Ovary (tissue), 7 donors: ENCODE measurements at regions not wholly inside any gene's neighbourhood (a gene's known extent, or its start where the extent isn't known, plus 50 kb on each side); places are given as distances from the start of the nearest gene placed in this dataset.

ENCODE experiments used
- DNase-seq, 5 donors: peaks; one replicate each; pipeline ENCODE4 v3.0.0-alpha.2; 2019 to 2020
- H3K27ac ChIP-seq, 2 donors: fragments of 200-600 bp; one replicate each; pipeline versions ENCODE4 v1.5.1 to v1.8.0; 2019 to 2022
- H3K27me3 ChIP-seq: fragments of 200-600 bp; one replicate; pipeline ENCODE4 v1.8.0; 2022
- H3K36me3 ChIP-seq: fragments of 200-600 bp; sonication (generic); one replicate; pipeline ENCODE4 v1.5.1; 2019
- H3K4me1 ChIP-seq: one replicate; pipeline ENCODE4 v1.8.1; 2013; ENCODE audit warnings: mild to moderate bottlenecking, moderate library complexity; ENCODE audit not compliant: insufficient read depth
- H3K4me3 ChIP-seq: fragments of 200-600 bp; sonication (generic); one replicate; pipeline ENCODE4 v1.5.1; 2017
- H3K9me3 ChIP-seq, 2 donors: fragments of 200-600 bp in 1 of 2; sonication (generic) in 1 of 2; one replicate each; pipeline versions ENCODE4 v1.5.1 to v1.8.1; 2013 to 2019; ENCODE audit warnings: mild to moderate bottlenecking in 1 of 2, moderate library complexity in 1 of 2
- CTCF ChIP-seq, 3 donors: fragments of 450-650 bp in 2 of 3; fragments of 200-600 bp in 1 of 3; IDR thresholded peaks; one replicate each; pipeline versions ENCODE4 v1.5.1 to v1.8.0; 2016 to 2022; ENCODE audit warnings: antibody characterized with exemption in 3 of 3, mild to moderate bottlenecking in 1 of 3
- EP300 ChIP-seq: sonication (generic); formaldehyde crosslinking; IDR thresholded peaks from one replicate; pipeline ENCODE4 v1.6.1; 2017; ENCODE audit warnings: antibody characterized with exemption
- POLR2A ChIP-seq: fragments of 450-650 bp; IDR thresholded peaks from one replicate; pipeline ENCODE4 v1.6.1; 2017; ENCODE audit warnings: antibody characterized with exemption, mild to moderate bottlenecking, moderate library complexity
- WGBS, 3 donors: extraction: QIAGEN DNeasy Blood & Tissue Kit in 1 of 3; methylation state at CpG; one replicate each; pipeline versions ENCODE4 v1.1.5 to v1.1.7; 2013 to 2017; 5-methylcytosine and 5-hydroxymethylcytosine counted together
- intact Hi-C, 4 donors: fragments of 100-400 bp; cut with DNase I; formaldehyde crosslinking; loops; one replicate each; pipeline versions ENCODE4 v1.11.0 to v1.15.1; 2022 to 2023
- donor health status: DM: no; HTN: no; CAD: no; lungs with moderate emphysema.
- donor health status: DM: no; HTN: no; CAD: no.
- donor health status: Bipolar disorder and iron deficiency.
- donor health status: DM: no; HTN: no; CAD: no.
- donor health status: DM: yes; HTN: yes; CAD: no.

- no peaks in the 10 kb centered on the region for H3K9me3 ChIP-seq
- TF ChIP-seq CTCF (IDR thresholded peaks at IDR 0.05) (no peak), POLR2A (no peak), EP300 (no peak)
- no peak overlapping the region for H3K27ac ChIP-seq
- H3K36me3 ChIP-seq = no peaks in the 10 kb centered on the region
- no peak for DNase-seq
- no peak overlapping the region for H3K4me3 ChIP-seq
- no peaks in the 10 kb centered on the region for H3K27me3 ChIP-seq
- H3K4me1 ChIP-seq = no peaks in the 10 kb centered on the region
- WGBS, 3 donors = 70 to 75% (median 73%) methylated on average over 6 of the region's 6 CpGs
- intact Hi-C loops = no loop called here
These were observed 523.7 kb downstream of the TFAP2B start for GRCh38 chr6:51342393-51342792.

GRCh38 chr6:51349857-51350256 is 531.2 kb downstream of the TFAP2B start:
- no peak overlapping the region for H3K27ac ChIP-seq
- TF ChIP-seq CTCF (IDR thresholded peaks at IDR 0.05) = no peak
- TF ChIP-seq EP300 = no peak
- TF ChIP-seq POLR2A = no peak
- DNase-seq = no peak
- no peaks in the 10 kb centered on the region for H3K27me3 ChIP-seq
- 88 to 96% (median 92%) methylated on average over 4 of the region's 4 CpGs for WGBS, 3 donors
- H3K4me1 ChIP-seq = no peaks in the 10 kb centered on the region
- no peaks in the 10 kb centered on the region for H3K36me3 ChIP-seq
- no peak overlapping the region for H3K4me3 ChIP-seq
- intact Hi-C loops = no loop called here
- no peaks in the 10 kb centered on the region for H3K9me3 ChIP-seq

GRCh38 chr6:51350308-51350904 is 531.7 kb downstream of the TFAP2B start:
- TF ChIP-seq POLR2A = no peak
- no peak for TF ChIP-seq EP300
- TF ChIP-seq CTCF (IDR thresholded peaks at IDR 0.05) = no peak
- WGBS, 3 donors = 77 to 82% (median 80%) methylated on average over 2 of the region's 2 CpGs
- intact Hi-C loops = no loop called here

GRCh38 chr6:51352506-51353029 is 533.9 kb downstream of the TFAP2B start:
- no peak for DNase-seq
- Histone ChIP-seq H3K36me3 (no peaks in the 10 kb centered on the region), H3K4me1 (no peaks in the 10 kb centered on the region), H3K27me3 (no peaks in the 10 kb centered on the region), H3K27ac (no peak overlapping the region), H3K4me3 (no peak overlapping the region), H3K9me3 (no peaks in the 10 kb centered on the region)
- TF ChIP-seq POLR2A (no peak), EP300 (no peak), CTCF (IDR thresholded peaks at IDR 0.05) (no peak)
- 86 to 92% (median 91%) methylated on average over 2 of the region's 2 CpGs for WGBS, 3 donors
- intact Hi-C loops = no loop called here

More at GRCh38 chr6:51350308-51350904, 531.7 kb downstream of the TFAP2B start:
- no peaks in the 10 kb centered on the region for H3K4me1 ChIP-seq
- H3K4me3 ChIP-seq = no peak overlapping the region
- H3K36me3 ChIP-seq = no peaks in the 10 kb centered on the region
- no peak overlapping the region for H3K27ac ChIP-seq
- H3K27me3 ChIP-seq = no peaks in the 10 kb centered on the region
- no peak for DNase-seq
- H3K9me3 ChIP-seq = no peaks in the 10 kb centered on the region
